GM12878 (cell line): ENCODE measurements at regions not wholly inside any gene's neighbourhood (a gene's known extent, or its start where the extent isn't known, plus 50 kb on each side); places are given as distances from the start of the nearest gene placed in this dataset.

Experiments used
- ATAC-seq: fragments of 200-7000 bp; cut with Tn5 transposase; 3 replicates; pipeline ENCODE4 v1.9.1; 2020; ENCODE audit warnings: mild to moderate bottlenecking, moderate library complexity
- BruUV-seq: library from RNA; stranded (reverse); fragments of 400-500 nt; replicated peaks from 2 replicates; lab custom pipeline; 2021; lab: Mats Ljungman, UMichigan
- CTCF ChIA-PET: fragments of 300-600 bp; sonication (Branson Sonifier 250); formaldehyde crosslinking; extraction: SDS; loops from one replicate; lab custom pipeline; 2021; ENCODE audit warnings: inconsistent platforms; lab: Yijun Ruan, JAX
- POLR2A ChIA-PET: fragments of 350-600 bp; formaldehyde crosslinking; extraction: SDS; loops from one replicate; lab custom pipeline; 2021; ENCODE audit warnings: inconsistent platforms; lab: Charles Lee
- RAD21 ChIA-PET: fragments of 300-600 bp; sonication (Branson Sonifier 250); formaldehyde crosslinking; loops from one replicate; lab custom pipeline; 2023; ENCODE audit warnings: antibody characterized with exemption; ENCODE audit not compliant: unreplicated experiment; lab: Charles Lee
- SMC1A ChIA-PET: fragments of 300-600 bp; sonication (Branson Sonifier 250); formaldehyde crosslinking; loops from one replicate; lab custom pipeline; 2023; ENCODE audit not compliant: unreplicated experiment, uncharacterized antibody; lab: Charles Lee
- DNase-seq: peaks from one replicate; pipeline ENCODE4 v3.0.0-alpha.2; 2011; ENCODE audit warnings: low read depth, low spot score
- FAIRE-seq: peaks from 3 replicates; lab custom pipeline; 2011; peaks lifted over from hg19 to GRCh38; lab: Jason Lieb, UNC
- H2AFZ ChIP-seq: 2 replicates; pipeline ENCODE4 v1.6.0; 2011; ENCODE audit warnings: low read depth, low read length, control low read depth; ENCODE audit not compliant: control insufficient read depth
- H3K27ac ChIP-seq: 2 replicates; pipeline ENCODE4 v1.5.1; 2011; ENCODE audit warnings: control low read depth; ENCODE audit not compliant: control insufficient read depth, insufficient read depth
- H3K27me3 ChIP-seq, 2 experiments: replicated peaks in 1 of 2; 2 replicates each; pipeline versions ENCODE4 v1.6.0 to v1.6.1; 2011; ENCODE audit warnings: low read length in 1 of 2; ENCODE audit not compliant: control insufficient read depth in 2 of 2, insufficient read depth in 2 of 2
- H3K36me3 ChIP-seq, 2 experiments: 2 replicates each; pipeline ENCODE4 v1.5.1; 2011; ENCODE audit warnings: low read length in 1 of 2; ENCODE audit not compliant: control insufficient read depth in 2 of 2, insufficient read depth in 2 of 2
- H3K4me1 ChIP-seq: 2 replicates; pipeline ENCODE4 v1.6.1; 2011; ENCODE audit warnings: mild to moderate bottlenecking, low read length, moderate library complexity, mixed read lengths; ENCODE audit not compliant: control insufficient read depth, insufficient read depth
- H3K4me2 ChIP-seq: 2 replicates; pipeline ENCODE4 v1.6.0; 2011; ENCODE audit warnings: control low read depth; ENCODE audit not compliant: control insufficient read depth, insufficient read depth
- H3K4me3 ChIP-seq: fragments of 200-600 bp; sonication (generic); 2 replicates; pipeline ENCODE4 v1.5.1; 2016
- H3K79me2 ChIP-seq: 2 replicates; pipeline ENCODE4 v1.6.0; 2011; ENCODE audit warnings: low read length; ENCODE audit not compliant: control insufficient read depth, insufficient read depth
- H3K9ac ChIP-seq: 2 replicates; pipeline ENCODE4 v1.8.0; 2011; ENCODE audit warnings: low read length, control low read depth, mixed read lengths; ENCODE audit not compliant: control insufficient read depth, insufficient read depth
- H3K9me3 ChIP-seq: replicated peaks from 3 replicates; pipeline ENCODE4 v1.5.1; 2011; ENCODE audit warnings: mild to moderate bottlenecking, low read length; ENCODE audit not compliant: control insufficient read depth, insufficient read depth
- H4K20me1 ChIP-seq: 2 replicates; pipeline ENCODE4 v1.6.0; 2011; ENCODE audit not compliant: control insufficient read depth, insufficient read depth
- BCL11A ChIP-seq: IDR thresholded peaks from 2 replicates; pipeline ENCODE4 v1.6.1; 2011; ENCODE audit warnings: low read depth, low read length
- CBFB ChIP-seq: IDR thresholded peaks from 2 replicates; pipeline ENCODE4 v1.6.1; 2016; ENCODE audit warnings: antibody characterized with exemption, low read depth
- CBX3 ChIP-seq: fragments of 200-600 bp; sonication (generic); IDR thresholded peaks from 2 replicates; pipeline ENCODE4 v1.6.1; 2016; ENCODE audit warnings: low read depth, borderline replicate concordance
- RBBP5 ChIP-seq: fragments of 200-600 bp; sonication (generic); conservative IDR thresholded peaks from 2 replicates; pipeline ENCODE4 v1.6.1; 2016
- SPI1 ChIP-seq: IDR thresholded peaks from 2 replicates; pipeline ENCODE4 v1.6.1; 2011; ENCODE audit warnings: low read depth, mild to moderate bottlenecking, low read length, moderate library complexity, borderline replicate concordance; ENCODE audit not compliant: insufficient read depth
- SRF ChIP-seq, 2 experiments: IDR thresholded peaks; 2 replicates each; pipeline ENCODE4 v1.6.1; 2011; ENCODE audit warnings: low read depth in 2 of 2, low read length in 2 of 2, mild to moderate bottlenecking in 1 of 2, moderate library complexity in 1 of 2
- SUZ12 ChIP-seq: fragments of 200-600 bp; sonication (generic); IDR thresholded peaks from one replicate; pipeline ENCODE4 v1.6.1; 2018; ENCODE audit warnings: antibody characterized with exemption, mild to moderate bottlenecking; ENCODE audit not compliant: unreplicated experiment
- YY1 ChIP-seq: IDR thresholded peaks from 2 replicates; pipeline ENCODE4 v1.6.1; 2011; ENCODE audit warnings: low read depth, mild to moderate bottlenecking, low read length
- ZNF384 ChIP-seq: IDR thresholded peaks from 2 replicates; pipeline ENCODE4 v1.6.1; 2012; ENCODE audit warnings: low read depth, mild to moderate bottlenecking, low read length, improper control_type of control experiment, borderline replicate concordance
- WGBS: methylation state at CpG from one replicate; pipeline ENCODE4 v1.1.6; 2016; ENCODE audit warnings: low lambda C conversion rate; ENCODE audit not compliant: insufficient replicate concordance, insufficient coverage; ENCODE audit errors: missing lambda C conversion rate; 5-methylcytosine and 5-hydroxymethylcytosine counted together
- in situ Hi-C: fragments of 300-500 bp; cut with MboI; formaldehyde crosslinking; loops from 9 replicates; pipeline ENCODE4 v1.14.3; 2018; ENCODE audit warnings: mixed read lengths
- intact Hi-C: fragments of 100-400 bp; cut with micrococcal nuclease; formaldehyde crosslinking; loops from one replicate; pipeline ENCODE4 v1.14.2; 2022; ENCODE audit not compliant: unreplicated experiment
- TF ChIP-seq, protein P1 (sequence below): fragments of 150-350 bp; IDR thresholded peaks from 2 replicates; pipeline ENCODE4 v1.6.1; 2014; ENCODE audit warnings: mild to moderate bottlenecking, low read depth, low read length
- TF ChIP-seq, protein P2 (sequence below): fragments of 450-650 bp; IDR thresholded peaks from 2 replicates; pipeline ENCODE4 v1.6.1; 2017; ENCODE audit warnings: mild to moderate bottlenecking, moderate library complexity
- TF ChIP-seq, protein P3 (sequence below): fragments of 450-650 bp; IDR thresholded peaks from 2 replicates; pipeline ENCODE4 v1.6.1; 2017; ENCODE audit warnings: low read depth, mild to moderate bottlenecking, moderate library complexity

DNA sequence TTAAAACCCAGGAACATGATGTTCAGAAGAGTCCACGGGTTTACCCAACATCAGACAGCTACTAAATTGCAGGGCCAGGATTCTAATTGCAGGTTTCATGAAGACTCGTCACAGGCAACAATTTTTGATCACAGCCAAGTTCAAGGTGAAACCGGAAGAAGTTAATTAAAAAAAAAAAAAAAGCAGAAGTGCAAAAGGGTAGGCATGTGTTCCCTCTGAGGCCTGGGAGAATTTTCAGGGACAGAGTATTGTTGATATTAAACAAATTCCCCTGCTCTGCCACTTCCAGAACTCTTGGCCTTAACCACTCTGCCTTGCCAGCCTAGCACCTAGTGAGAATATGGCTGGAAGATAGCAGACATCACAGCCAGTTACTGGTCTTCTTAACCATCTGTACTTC is 99.4 kb upstream of the TRIB2 start:
- no peak for FAIRE-seq
- CTCF ChIA-PET = no interaction called here
- intact Hi-C loops = no loop called here

DNA sequence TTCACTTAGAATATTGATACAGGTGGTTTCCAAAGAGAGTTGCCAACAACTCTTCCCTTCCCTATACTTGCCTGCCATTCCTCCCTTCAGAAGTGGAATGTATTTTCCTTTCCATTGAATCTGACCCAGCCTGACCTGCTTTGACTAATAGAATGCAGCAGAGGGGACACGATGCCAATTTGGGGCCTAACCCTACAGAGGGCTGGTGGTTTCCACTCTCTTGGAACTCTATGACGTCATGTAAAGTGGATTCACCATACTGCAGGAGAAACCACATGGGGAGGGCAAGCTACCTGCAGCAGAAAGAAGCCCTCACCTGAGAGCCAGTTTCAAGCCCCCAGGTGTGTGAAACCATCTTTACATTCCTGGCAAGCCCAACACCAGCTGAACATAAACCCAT is 98.9 kb upstream of the TRIB2 start:
- BruUV-seq = no TSS peak
- Histone ChIP-seq H3K4me3 (no peak overlapping the region), H3K9me3 (no peaks in the 10 kb centered on the region), H2AFZ (no peak overlapping the region), H3K36me3 (no peaks in the 10 kb centered on the region), H3K79me2 (no peaks in the 10 kb centered on the region), H4K20me1 (no peaks in the 10 kb centered on the region), H3K27me3 (0 out of 4 replicates have a peak, but pooled peaks cover 0 to 2% of the 10 kb centered on the region in 2 experiments), H3K4me1 (no peaks in the 10 kb centered on the region), H3K27ac (no peak overlapping the region), H3K9ac (no peak overlapping the region), H3K4me2 (no peak overlapping the region)
- RAD21 ChIA-PET = no interaction called here
- intact Hi-C loops (no loop called here), in situ Hi-C loops (no loop called here)
- DNase-seq (no peak), ATAC-seq (no peak), FAIRE-seq (no peak)
- 38% methylated on average over 2 of the region's 2 CpGs for WGBS
- SMC1A ChIA-PET = no interaction called here
- CTCF ChIA-PET = no interaction called here
- POLR2A ChIA-PET = interaction anchor here (0.6 kb wide), 1 partner anchor 83 kb away, joined by 5 read pairs; no protein-coding TSS in a partner anchor
- no peak for TF ChIP-seq CBX3
- no peak for TF ChIP-seq YY1
- TF ChIP-seq, protein P1, sequence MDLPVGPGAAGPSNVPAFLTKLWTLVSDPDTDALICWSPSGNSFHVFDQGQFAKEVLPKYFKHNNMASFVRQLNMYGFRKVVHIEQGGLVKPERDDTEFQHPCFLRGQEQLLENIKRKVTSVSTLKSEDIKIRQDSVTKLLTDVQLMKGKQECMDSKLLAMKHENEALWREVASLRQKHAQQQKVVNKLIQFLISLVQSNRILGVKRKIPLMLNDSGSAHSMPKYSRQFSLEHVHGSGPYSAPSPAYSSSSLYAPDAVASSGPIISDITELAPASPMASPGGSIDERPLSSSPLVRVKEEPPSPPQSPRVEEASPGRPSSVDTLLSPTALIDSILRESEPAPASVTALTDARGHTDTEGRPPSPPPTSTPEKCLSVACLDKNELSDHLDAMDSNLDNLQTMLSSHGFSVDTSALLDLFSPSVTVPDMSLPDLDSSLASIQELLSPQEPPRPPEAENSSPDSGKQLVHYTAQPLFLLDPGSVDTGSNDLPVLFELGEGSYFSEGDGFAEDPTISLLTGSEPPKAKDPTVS = no peak
- TF ChIP-seq RBBP5 = no peak
- TF ChIP-seq, protein P2, sequence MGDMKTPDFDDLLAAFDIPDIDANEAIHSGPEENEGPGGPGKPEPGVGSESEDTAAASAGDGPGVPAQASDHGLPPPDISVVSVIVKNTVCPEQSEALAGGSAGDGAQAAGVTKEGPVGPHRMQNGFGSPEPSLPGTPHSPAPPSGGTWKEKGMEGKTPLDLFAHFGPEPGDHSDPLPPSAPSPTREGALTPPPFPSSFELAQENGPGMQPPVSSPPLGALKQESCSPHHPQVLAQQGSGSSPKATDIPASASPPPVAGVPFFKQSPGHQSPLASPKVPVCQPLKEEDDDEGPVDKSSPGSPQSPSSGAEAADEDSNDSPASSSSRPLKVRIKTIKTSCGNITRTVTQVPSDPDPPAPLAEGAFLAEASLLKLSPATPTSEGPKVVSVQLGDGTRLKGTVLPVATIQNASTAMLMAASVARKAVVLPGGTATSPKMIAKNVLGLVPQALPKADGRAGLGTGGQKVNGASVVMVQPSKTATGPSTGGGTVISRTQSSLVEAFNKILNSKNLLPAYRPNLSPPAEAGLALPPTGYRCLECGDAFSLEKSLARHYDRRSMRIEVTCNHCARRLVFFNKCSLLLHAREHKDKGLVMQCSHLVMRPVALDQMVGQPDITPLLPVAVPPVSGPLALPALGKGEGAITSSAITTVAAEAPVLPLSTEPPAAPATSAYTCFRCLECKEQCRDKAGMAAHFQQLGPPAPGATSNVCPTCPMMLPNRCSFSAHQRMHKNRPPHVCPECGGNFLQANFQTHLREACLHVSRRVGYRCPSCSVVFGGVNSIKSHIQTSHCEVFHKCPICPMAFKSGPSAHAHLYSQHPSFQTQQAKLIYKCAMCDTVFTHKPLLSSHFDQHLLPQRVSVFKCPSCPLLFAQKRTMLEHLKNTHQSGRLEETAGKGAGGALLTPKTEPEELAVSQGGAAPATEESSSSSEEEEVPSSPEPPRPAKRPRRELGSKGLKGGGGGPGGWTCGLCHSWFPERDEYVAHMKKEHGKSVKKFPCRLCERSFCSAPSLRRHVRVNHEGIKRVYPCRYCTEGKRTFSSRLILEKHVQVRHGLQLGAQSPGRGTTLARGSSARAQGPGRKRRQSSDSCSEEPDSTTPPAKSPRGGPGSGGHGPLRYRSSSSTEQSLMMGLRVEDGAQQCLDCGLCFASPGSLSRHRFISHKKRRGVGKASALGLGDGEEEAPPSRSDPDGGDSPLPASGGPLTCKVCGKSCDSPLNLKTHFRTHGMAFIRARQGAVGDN = no peak
- TF ChIP-seq SUZ12 = no peak

More for the DNA sequence above, 99.4 kb upstream of the TRIB2 start:
- no peak overlapping the region for H3K4me2 ChIP-seq
- H3K79me2 ChIP-seq = no peaks in the 10 kb centered on the region
- WGBS = 49% methylated on average over 3 of the region's 3 CpGs
- H3K27ac ChIP-seq = no peak overlapping the region
- H3K9me3 ChIP-seq = no peaks in the 10 kb centered on the region
- no peaks in the 10 kb centered on the region for H3K36me3 ChIP-seq
- ChIA-PET RAD21 (interaction anchor here (0.7 kb wide), 1 partner anchor 62 kb away, joined by 3 read pairs; no protein-coding TSS in a partner anchor), POLR2A (interaction anchor here (0.7 kb wide), 1 partner anchor 25 kb away, joined by 5 read pairs; no protein-coding TSS in a partner anchor), SMC1A (interaction anchor here (0.6 to 0.7 kb wide), 3 partner anchors 23 to 215 kb away, joined by 3 read pairs; no protein-coding TSS in a partner anchor)
- BruUV-seq = no TSS peak
- no peaks in the 10 kb centered on the region for H4K20me1 ChIP-seq
- TF ChIP-seq CBFB = no peak
- TF ChIP-seq SRF (IDR thresholded peaks at IDR 0.05; ENCODE audit: low read depth in 2 of 2, low read length in 2 of 2) = no peak
- peak; percentile 74; the same call in 1 of the 2 replicates for TF ChIP-seq ZNF384
- no peak for TF ChIP-seq BCL11A
- TF ChIP-seq SPI1 = peak; percentile 81
- TF ChIP-seq, protein P3, sequence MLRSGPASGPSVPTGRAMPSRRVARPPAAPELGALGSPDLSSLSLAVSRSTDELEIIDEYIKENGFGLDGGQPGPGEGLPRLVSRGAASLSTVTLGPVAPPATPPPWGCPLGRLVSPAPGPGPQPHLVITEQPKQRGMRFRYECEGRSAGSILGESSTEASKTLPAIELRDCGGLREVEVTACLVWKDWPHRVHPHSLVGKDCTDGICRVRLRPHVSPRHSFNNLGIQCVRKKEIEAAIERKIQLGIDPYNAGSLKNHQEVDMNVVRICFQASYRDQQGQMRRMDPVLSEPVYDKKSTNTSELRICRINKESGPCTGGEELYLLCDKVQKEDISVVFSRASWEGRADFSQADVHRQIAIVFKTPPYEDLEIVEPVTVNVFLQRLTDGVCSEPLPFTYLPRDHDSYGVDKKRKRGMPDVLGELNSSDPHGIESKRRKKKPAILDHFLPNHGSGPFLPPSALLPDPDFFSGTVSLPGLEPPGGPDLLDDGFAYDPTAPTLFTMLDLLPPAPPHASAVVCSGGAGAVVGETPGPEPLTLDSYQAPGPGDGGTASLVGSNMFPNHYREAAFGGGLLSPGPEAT = peak; percentile 21; the same call in 1 of the 2 replicates
- DNase-seq = no peak
- H3K4me3 ChIP-seq = no peak overlapping the region
- H3K27me3 ChIP-seq = 0 out of 4 replicates have a peak, but pooled peaks cover 0 to 2% of the 10 kb centered on the region in 2 experiments
- peak; percentile 66 for ATAC-seq
- no peaks in the 10 kb centered on the region for H3K4me1 ChIP-seq
- H2AFZ ChIP-seq = no peak overlapping the region; the same call in 1 of the 2 replicates
- in situ Hi-C loops = no loop called here
- H3K9ac ChIP-seq = no peak overlapping the region
